Ascending aorta (tissue), 2 donors: ENCODE measurements at regions not wholly inside any gene's neighbourhood (a gene's known extent, or its start where the extent isn't known, plus 50 kb on each side); places are given as distances from the start of the nearest gene placed in this dataset.

Experiments used
- DNase-seq, 2 donors: peaks; one replicate each; pipeline ENCODE4 v3.0.0-alpha.2; 2019; ENCODE audit warnings: low spot score in 2 of 2
- H3K27ac ChIP-seq, 2 donors: fragments of 200-600 bp; sonication (generic); one replicate each; pipeline ENCODE4 v1.5.1; 2016 to 2017; ENCODE audit warnings: mild to moderate bottlenecking in 1 of 2
- H3K27me3 ChIP-seq: fragments of 200-600 bp; sonication (generic); one replicate; pipeline ENCODE4 v1.5.1; 2017
- H3K36me3 ChIP-seq, 2 donors: fragments of 200-600 bp; sonication (generic); one replicate each; pipeline ENCODE4 v1.5.1; 2016
- H3K4me1 ChIP-seq, 2 donors: fragments of 200-600 bp; sonication (generic); one replicate each; pipeline ENCODE4 v1.5.1; 2016 to 2017; ENCODE audit warnings: mild to moderate bottlenecking in 1 of 2
- H3K4me3 ChIP-seq, 2 donors: fragments of 200-600 bp; sonication (generic); one replicate each; pipeline ENCODE4 v1.5.1; 2016 to 2017; ENCODE audit warnings: mild to moderate bottlenecking in 1 of 2
- H3K9me3 ChIP-seq, 2 donors: fragments of 200-600 bp; sonication (generic); one replicate each; pipeline ENCODE4 v1.5.1; 2016
- CTCF ChIP-seq, 3 experiments: fragments of 200-600 bp in 2 of 3; fragments of 450-650 bp in 1 of 3; sonication (generic) in 2 of 3; IDR thresholded peaks; one replicate each; pipeline ENCODE4 v1.5.1; 2016 to 2019; ENCODE audit warnings: antibody characterized with exemption in 3 of 3, mild to moderate bottlenecking in 1 of 3, moderate library complexity in 1 of 3
- intact Hi-C: fragments of 100-400 bp; cut with DNase I; formaldehyde crosslinking; loops from one replicate; pipeline ENCODE4 v1.15.1; 2023

GRCh38 chr9:107667231-107668070 lies 177.9 kb upstream of the KLF4 start:
- no peaks in the 10 kb centered on the region for H3K36me3 ChIP-seq
- TF ChIP-seq CTCF (IDR thresholded peaks at IDR 0.05), result no peak
- no peak for DNase-seq
- peaks cover 3 to 9% of the 10 kb centered on the region in 2 donors for H3K4me1 ChIP-seq
- H3K4me3 ChIP-seq, result peak overlapping the region in 1 of 2 donors; percentile 18
- H3K9me3 ChIP-seq, result no peaks in the 10 kb centered on the region
- intact Hi-C loops, result no loop called here
- peak overlapping the region; percentile 36 to 61 for H3K27ac ChIP-seq
- no peaks in the 10 kb centered on the region for H3K27me3 ChIP-seq

GRCh38 chr9:107665057-107665456 lies 175.5 kb upstream of the KLF4 start:
- H3K36me3 ChIP-seq, result no peaks in the 10 kb centered on the region
- H3K27me3 ChIP-seq, result no peaks in the 10 kb centered on the region
- intact Hi-C loops, result no loop called here
- peaks cover 3 to 9% of the 10 kb centered on the region in 2 donors for H3K4me1 ChIP-seq
- no peak for DNase-seq
- H3K9me3 ChIP-seq, result no peaks in the 10 kb centered on the region
- no peak overlapping the region for H3K4me3 ChIP-seq
- no peak overlapping the region for H3K27ac ChIP-seq
- no peak for TF ChIP-seq CTCF (IDR thresholded peaks at IDR 0.05)

- no peak overlapping the region for H3K4me3 ChIP-seq
- H3K27me3 ChIP-seq, result no peaks in the 10 kb centered on the region
- H3K4me1 ChIP-seq, result no peaks in the 10 kb centered on the region
- no peaks in the 10 kb centered on the region for H3K9me3 ChIP-seq
- no peak overlapping the region for H3K27ac ChIP-seq
- DNase-seq, result no peak
- H3K36me3 ChIP-seq, result no peaks in the 10 kb centered on the region
- intact Hi-C loops, result no loop called here
- TF ChIP-seq CTCF (IDR thresholded peaks at IDR 0.05), result no peak
Measured at GRCh38 chr9:107660976-107661375, 171.4 kb upstream of the KLF4 start.

GRCh38 chr9:107653263-107653821 lies 163.8 kb upstream of the KLF4 start:
- H3K9me3 ChIP-seq, result no peaks in the 10 kb centered on the region
- H3K36me3 ChIP-seq, result no peaks in the 10 kb centered on the region
- no peaks in the 10 kb centered on the region for H3K27me3 ChIP-seq
- TF ChIP-seq CTCF (IDR thresholded peaks at IDR 0.05), result no peak
- intact Hi-C loops, result no loop called here
- H3K4me1 ChIP-seq, result peaks cover 0 to 5% of the 10 kb centered on the region in 2 donors
- peak in 1 of 2 donors; percentile 54 for DNase-seq
- H3K4me3 ChIP-seq, result no peak overlapping the region
- H3K27ac ChIP-seq, result no peak overlapping the region

GRCh38 chr9:107650995-107651394 lies 161.4 kb upstream of the KLF4 start:
- no peak for DNase-seq
- Histone ChIP-seq H3K27me3 (no peaks in the 10 kb centered on the region), H3K9me3 (no peaks in the 10 kb centered on the region), H3K4me3 (no peak overlapping the region), H3K27ac (no peak overlapping the region), H3K36me3 (no peaks in the 10 kb centered on the region), H3K4me1 (peaks cover 0 to 5% of the 10 kb centered on the region in 2 donors)
- intact Hi-C loops, result no loop called here
- TF ChIP-seq CTCF (IDR thresholded peaks at IDR 0.05), result no peak
